Psoas muscle (tissue), 7 donors: ENCODE measurements at regions not wholly inside any gene's neighbourhood (a gene's known extent, or its start where the extent isn't known, plus 50 kb on each side); places are given as distances from the start of the nearest gene placed in this dataset.

Experiments used
- ATAC-seq, 4 donors: fragments of 200-7000 bp; cut with Tn5 transposase; one replicate each; pipeline ENCODE4 v1.9.1; 2020; ENCODE audit warnings: moderate library complexity in 3 of 4, mild to moderate bottlenecking in 2 of 4
- DNase-seq, 2 donors: peaks; one replicate each; pipeline ENCODE4 v3.0.0-alpha.2; 2020
- H3K27ac ChIP-seq: fragments of 200-600 bp; one replicate; pipeline ENCODE4 v1.8.0; 2022
- H3K27me3 ChIP-seq, 3 donors: fragments of 200-600 bp in 1 of 3; one replicate each; pipeline versions ENCODE4 v1.6.1 to v1.8.0; 2013 to 2022; ENCODE audit warnings: low read length in 2 of 3, mild to moderate bottlenecking in 2 of 3, moderate library complexity in 1 of 3; ENCODE audit not compliant: insufficient read depth in 3 of 3
- H3K36me3 ChIP-seq, 2 donors: fragments of 200-600 bp in 1 of 2; one replicate each; pipeline versions ENCODE4 v1.6.1 to v1.8.0; 2013 to 2022; ENCODE audit warnings: low read depth in 1 of 2, mild to moderate bottlenecking in 1 of 2, moderate library complexity in 1 of 2; ENCODE audit not compliant: insufficient read depth in 1 of 2
- H3K4me1 ChIP-seq: fragments of 200-600 bp; one replicate; pipeline ENCODE4 v1.8.0; 2022
- H3K4me3 ChIP-seq: fragments of 200-600 bp; one replicate; pipeline ENCODE4 v1.8.0; 2022; ENCODE audit warnings: mild to moderate bottlenecking
- H3K9me3 ChIP-seq: fragments of 200-600 bp; one replicate; pipeline ENCODE4 v1.8.0; 2022
- WGBS, 3 donors: extraction: QIAGEN DNeasy Blood & Tissue Kit; methylation state at CpG; one replicate each; pipeline versions ENCODE4 v1.1.6 to v1.1.7; 2013; 5-methylcytosine and 5-hydroxymethylcytosine counted together
- intact Hi-C, 2 donors: fragments of 100-400 bp; cut with DNase I; formaldehyde crosslinking; loops; one replicate each; pipeline versions ENCODE4 v1.11.0 to v1.14.2; 2022
- TF ChIP-seq, protein P1 (sequence below): fragments of 200-600 bp; IDR thresholded peaks from one replicate; pipeline ENCODE4 v1.8.0; 2022; ENCODE audit warnings: antibody characterized with exemption
- donor health status: healthy with polysubstance abuse.
- donor health status: DM: no; HTN: no; CAD: no; lungs with moderate emphysema.
- donor health status: Bipolar disorder and iron deficiency.
- donor health status: healthy.
- donor health status: DM: yes; HTN: yes; CAD: no.
- donor health status: DM: no; HTN: no; CAD: no.
- donor health status: DM: yes; HTN: yes; CAD: no.

DNA sequence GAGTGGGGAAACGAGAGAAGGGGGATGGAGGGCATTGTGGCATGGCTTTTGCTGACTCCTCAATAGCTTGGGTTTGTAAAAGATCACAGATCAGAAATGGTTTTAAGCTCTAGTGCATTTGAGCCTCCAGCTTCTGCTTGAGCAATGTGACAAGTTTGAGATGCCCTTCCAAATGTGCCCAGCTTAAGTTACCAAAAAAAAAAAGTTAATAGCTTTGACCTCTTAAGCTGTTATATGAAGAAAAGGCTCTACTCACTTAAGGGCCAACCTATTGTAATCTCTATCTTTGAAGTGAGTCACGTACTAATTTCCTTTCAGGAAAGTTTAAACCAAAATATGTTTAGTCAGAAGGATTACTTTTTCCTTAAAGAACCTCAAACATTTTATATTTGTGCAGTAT lies 428.8 kb upstream of the ACTBL2 start:
- TF ChIP-seq, protein P1, sequence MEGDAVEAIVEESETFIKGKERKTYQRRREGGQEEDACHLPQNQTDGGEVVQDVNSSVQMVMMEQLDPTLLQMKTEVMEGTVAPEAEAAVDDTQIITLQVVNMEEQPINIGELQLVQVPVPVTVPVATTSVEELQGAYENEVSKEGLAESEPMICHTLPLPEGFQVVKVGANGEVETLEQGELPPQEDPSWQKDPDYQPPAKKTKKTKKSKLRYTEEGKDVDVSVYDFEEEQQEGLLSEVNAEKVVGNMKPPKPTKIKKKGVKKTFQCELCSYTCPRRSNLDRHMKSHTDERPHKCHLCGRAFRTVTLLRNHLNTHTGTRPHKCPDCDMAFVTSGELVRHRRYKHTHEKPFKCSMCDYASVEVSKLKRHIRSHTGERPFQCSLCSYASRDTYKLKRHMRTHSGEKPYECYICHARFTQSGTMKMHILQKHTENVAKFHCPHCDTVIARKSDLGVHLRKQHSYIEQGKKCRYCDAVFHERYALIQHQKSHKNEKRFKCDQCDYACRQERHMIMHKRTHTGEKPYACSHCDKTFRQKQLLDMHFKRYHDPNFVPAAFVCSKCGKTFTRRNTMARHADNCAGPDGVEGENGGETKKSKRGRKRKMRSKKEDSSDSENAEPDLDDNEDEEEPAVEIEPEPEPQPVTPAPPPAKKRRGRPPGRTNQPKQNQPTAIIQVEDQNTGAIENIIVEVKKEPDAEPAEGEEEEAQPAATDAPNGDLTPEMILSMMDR, result no peak
- WGBS, 3 donors, result 19 to 35% (median 20%) methylated on average over 2 of the region's 2 CpGs
- H3K27ac ChIP-seq, result no peak overlapping the region
- H3K4me3 ChIP-seq, result peak overlapping the region; percentile 12
- no peaks in the 10 kb centered on the region for H3K36me3 ChIP-seq
- H3K9me3 ChIP-seq, result no peaks in the 10 kb centered on the region
- peaks cover 15% of the 10 kb centered on the region for H3K4me1 ChIP-seq
- DNase-seq (no peak), ATAC-seq (peak in 3 of 4 donors; percentile 63 to 86 (median 67))
- intact Hi-C loops, result no loop called here
- H3K27me3 ChIP-seq, result no peaks in the 10 kb centered on the region

DNA sequence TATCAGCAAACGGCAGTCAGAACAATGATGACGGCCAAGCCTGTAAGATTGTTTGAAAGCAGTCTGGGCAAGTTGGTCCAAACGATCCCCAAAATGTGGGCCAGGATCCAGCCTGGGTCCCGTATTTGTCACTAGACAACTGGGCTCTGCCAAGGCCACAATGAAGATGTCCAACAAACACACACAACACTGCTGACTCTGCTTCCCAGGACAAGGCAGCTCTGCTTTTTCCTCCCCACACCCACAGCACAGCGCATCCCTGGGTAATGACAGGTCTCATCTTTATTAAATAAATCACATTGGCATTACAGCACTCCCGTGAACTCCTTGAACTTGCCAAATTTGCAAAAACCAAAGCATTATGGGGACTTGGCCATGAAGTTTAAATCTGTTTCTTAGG lies 424.1 kb upstream of the ACTBL2 start:
- WGBS, 3 donors, result 29 to 43% (median 33%) methylated on average over 6 of the region's 6 CpGs
- no peak for DNase-seq
- TF ChIP-seq, protein P1, result no peak

DNA sequence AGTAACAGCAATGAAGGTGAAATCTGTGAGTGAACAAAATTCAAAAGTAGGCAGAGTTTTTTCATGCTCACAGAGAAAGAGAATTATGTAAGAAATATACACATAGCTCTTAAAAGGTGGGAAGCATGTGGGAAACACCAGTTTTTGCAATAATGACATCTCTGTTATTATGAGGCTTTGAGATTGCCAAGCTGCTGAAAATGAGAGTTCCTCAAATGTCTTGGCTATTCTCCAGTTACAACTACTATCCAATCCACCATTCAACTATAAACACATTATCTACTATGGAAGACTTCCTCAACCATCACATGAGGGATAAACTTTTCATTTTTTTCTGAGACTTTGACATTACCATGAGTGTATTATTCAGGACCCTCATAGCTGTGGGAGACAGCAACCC lies 420.8 kb upstream of the ACTBL2 start:
- Histone ChIP-seq H3K27ac (no peak overlapping the region), H3K27me3 (no peaks in the 10 kb centered on the region), H3K4me1 (peaks cover 52% of the 10 kb centered on the region), H3K9me3 (no peaks in the 10 kb centered on the region), H3K4me3 (no peak overlapping the region), H3K36me3 (no peaks in the 10 kb centered on the region)
- TF ChIP-seq, protein P1, result no peak
- ATAC-seq, result no peak
- no peak for DNase-seq
- intact Hi-C loops, result no loop called here

More for the DNA sequence above, 424.1 kb upstream of the ACTBL2 start:
- H3K27ac ChIP-seq, result no peak overlapping the region
- H3K27me3 ChIP-seq, result no peaks in the 10 kb centered on the region
- H3K9me3 ChIP-seq, result no peaks in the 10 kb centered on the region
- H3K4me1 ChIP-seq, result peaks cover 44% of the 10 kb centered on the region
- no peak overlapping the region for H3K4me3 ChIP-seq
- ATAC-seq, result peak; percentile 54 to 77 (median 67)
- no peaks in the 10 kb centered on the region for H3K36me3 ChIP-seq
- intact Hi-C loops, result no loop called here

DNA sequence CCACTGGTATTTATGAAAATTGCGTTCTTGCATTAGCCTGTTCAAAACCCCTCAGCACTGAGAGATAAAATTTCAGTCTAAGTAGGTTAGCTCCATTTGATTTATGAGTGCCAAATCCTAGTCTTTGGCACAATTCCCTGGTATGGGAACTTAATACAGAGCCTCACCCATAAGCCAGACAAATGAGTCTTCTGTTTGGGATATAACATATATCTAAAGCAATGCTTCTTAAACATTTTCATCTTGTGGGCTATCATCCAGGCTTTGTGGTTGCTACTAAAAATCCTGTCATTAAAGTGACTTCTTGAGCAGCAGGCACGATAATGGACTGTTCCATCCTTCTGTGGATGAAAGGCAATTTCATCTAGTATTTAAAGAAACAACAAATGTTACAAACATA lies 419.5 kb upstream of the ACTBL2 start:
- TF ChIP-seq, protein P1, result no peak
- ATAC-seq, result peak in 3 of 4 donors; percentile 47 to 77 (median 68)
- no peak overlapping the region for H3K4me3 ChIP-seq
- H3K27ac ChIP-seq, result no peak overlapping the region
- WGBS, 3 donors, result 27 to 44% (median 31%) methylated on average over 2 of the region's 2 CpGs
- DNase-seq, result no peak
- peaks cover 52% of the 10 kb centered on the region for H3K4me1 ChIP-seq
- H3K9me3 ChIP-seq, result no peaks in the 10 kb centered on the region
- intact Hi-C loops, result no loop called here
- no peaks in the 10 kb centered on the region for H3K27me3 ChIP-seq
- H3K36me3 ChIP-seq, result no peaks in the 10 kb centered on the region

DNA sequence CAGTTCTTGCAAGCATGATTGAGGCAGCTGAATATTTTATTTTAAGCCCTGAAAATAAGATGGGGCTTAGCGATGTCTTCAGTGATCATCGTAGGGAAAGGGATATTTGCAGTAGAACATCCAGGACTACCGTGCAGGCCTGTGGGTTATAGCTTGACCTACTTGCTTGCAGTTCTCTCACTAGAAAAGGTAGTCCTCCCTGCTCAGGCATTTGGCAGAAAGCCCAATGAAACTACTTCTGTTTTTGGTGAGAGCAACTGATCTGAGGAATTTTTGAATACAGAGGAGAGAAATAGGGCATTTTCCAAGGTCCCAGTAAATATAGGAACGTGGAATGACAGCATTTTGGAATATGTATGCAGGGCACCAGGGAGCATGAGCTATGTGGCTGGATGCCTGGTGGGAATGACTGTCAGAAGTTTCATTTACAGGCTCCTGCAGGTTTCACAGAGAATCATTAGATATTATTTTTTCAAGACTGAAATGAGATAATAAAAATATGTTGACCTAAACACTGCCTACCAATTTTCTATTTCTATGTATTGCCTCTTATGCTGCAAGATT lies 417.9 kb upstream of the ACTBL2 start:
- Histone ChIP-seq H3K27me3 (no peaks in the 10 kb centered on the region), H3K4me3 (no peak overlapping the region), H3K4me1 (peaks cover 50% of the 10 kb centered on the region), H3K9me3 (no peaks in the 10 kb centered on the region), H3K27ac (no peak overlapping the region), H3K36me3 (no peaks in the 10 kb centered on the region)
- TF ChIP-seq, protein P1, result no peak
- WGBS, 3 donors, result 21 to 32% (median 29%) methylated on average over 4 of the region's 4 CpGs
- intact Hi-C loops, result no loop called here
- DNase-seq, result no peak
- ATAC-seq, result peak in 3 of 4 donors; percentile 42 to 67 (median 50)
